SK-N-MC (cell line): ENCODE measurements at regions not wholly inside any gene's neighbourhood (a gene's known extent, or its start where the extent isn't known, plus 50 kb on each side); places are given as distances from the start of the nearest gene placed in this dataset.
"Not testable (repeated sequence)": the region's sequence is repeated elsewhere in the genome, so short reads cannot be mapped to it uniquely, and the experiment has no call there.

Source experiments
- DNase-seq: peaks from one replicate; pipeline ENCODE4 v3.0.0-alpha.2; 2011; ENCODE audit warnings: low read depth, low spot score
- H3K27ac ChIP-seq: fragments of 200-600 bp; sonication (generic); 2 replicates; pipeline ENCODE4 v1.5.1; 2016; ENCODE audit warnings: mixed run types
- H3K36me3 ChIP-seq: fragments of 200-600 bp; sonication (generic); 2 replicates; pipeline ENCODE4 v1.6.1; 2017; ENCODE audit warnings: antibody characterized with exemption, low read length, mixed read lengths; ENCODE audit not compliant: insufficient read depth
- H3K4me3 ChIP-seq: fragments of 200-600 bp; sonication (generic); 2 replicates; pipeline ENCODE4 v1.5.1; 2016
- H3K9ac ChIP-seq: fragments of 200-600 bp; sonication (generic); 2 replicates; pipeline ENCODE4 v1.8.0; 2017; ENCODE audit warnings: mixed run types, mixed read lengths; ENCODE audit not compliant: insufficient read length
- H3K9me3 ChIP-seq: fragments of 200-600 bp; sonication (generic); 2 replicates; pipeline ENCODE4 v1.6.1; 2017; ENCODE audit warnings: low read depth, mild to moderate bottlenecking, antibody characterized with exemption, low read length, moderate library complexity, mixed read lengths
- POLR2AphosphoS5 ChIP-seq: IDR thresholded peaks from 2 replicates; pipeline ENCODE4 v1.6.1; 2012; ENCODE audit warnings: mild to moderate bottlenecking, low read depth, low read length, borderline replicate concordance

GRCh38 chr1:120357046-120357445 is 57.8 kb upstream of the NBPF8 start:
- not testable (repeated sequence) for H3K9ac ChIP-seq, DNase-seq, H3K4me3 ChIP-seq, H3K36me3 ChIP-seq, H3K9me3 ChIP-seq, H3K27ac ChIP-seq

- H3K9me3 ChIP-seq, H3K4me3 ChIP-seq, DNase-seq, H3K36me3 ChIP-seq, H3K9ac ChIP-seq, H3K27ac ChIP-seq: not testable (repeated sequence)
These were observed 58.7 kb upstream of the NBPF8 start for GRCh38 chr1:120356170-120356569.

GRCh38 chr1:120354618-120355184 is 60.1 kb upstream of the NBPF8 start:
- H3K4me3 ChIP-seq, H3K9ac ChIP-seq, H3K9me3 ChIP-seq, H3K36me3 ChIP-seq, H3K27ac ChIP-seq: not testable (repeated sequence)
- TF ChIP-seq POLR2AphosphoS5: peak; percentile 69
- peak; percentile 10 for DNase-seq

GRCh38 chr1:120342231-120343073 is 72.4 kb upstream of the NBPF8 start:
- H3K27ac ChIP-seq, H3K9me3 ChIP-seq, H3K9ac ChIP-seq, DNase-seq, H3K36me3 ChIP-seq: not testable (repeated sequence)
- peak overlapping the region; percentile 74; the same call in 1 of the 2 replicates for H3K4me3 ChIP-seq

- not testable (repeated sequence) for H3K9ac ChIP-seq, H3K27ac ChIP-seq, DNase-seq, H3K9me3 ChIP-seq, H3K36me3 ChIP-seq
- H3K4me3 ChIP-seq: peak overlapping the region; percentile 74
These were observed 73.1 kb upstream of the NBPF8 start for GRCh38 chr1:120341756-120342155.

GRCh38 chr1:120340838-120341751 is 73.7 kb upstream of the NBPF8 start:
- not testable (repeated sequence) for H3K9ac ChIP-seq, DNase-seq, H3K36me3 ChIP-seq, H3K9me3 ChIP-seq, H3K27ac ChIP-seq
- peak overlapping the region; percentile 74 for H3K4me3 ChIP-seq

GRCh38 chr1:120315738-120316137 is 99.1 kb upstream of the NBPF8 start:
- H3K4me3 ChIP-seq, H3K36me3 ChIP-seq, DNase-seq, H3K27ac ChIP-seq, H3K9ac ChIP-seq, H3K9me3 ChIP-seq: not testable (repeated sequence)

- not testable (repeated sequence) for H3K9me3 ChIP-seq, DNase-seq, H3K9ac ChIP-seq, H3K27ac ChIP-seq, H3K4me3 ChIP-seq, H3K36me3 ChIP-seq
These were observed 102.9 kb upstream of the NBPF8 start for GRCh38 chr1:120311930-120312329.

GRCh38 chr1:120308940-120309578 is 105.8 kb upstream of the NBPF8 start:
- not testable (repeated sequence) for H3K9ac ChIP-seq, H3K9me3 ChIP-seq, DNase-seq, H3K27ac ChIP-seq, H3K4me3 ChIP-seq, H3K36me3 ChIP-seq

- H3K36me3 ChIP-seq, H3K27ac ChIP-seq, H3K4me3 ChIP-seq, H3K9ac ChIP-seq, DNase-seq, H3K9me3 ChIP-seq: not testable (repeated sequence)
These were observed 109.8 kb upstream of the NBPF8 start for GRCh38 chr1:120305046-120305445.

GRCh38 chr1:120304341-120304740 is 110.5 kb upstream of the NBPF8 start:
- not testable (repeated sequence) for H3K9ac ChIP-seq, H3K36me3 ChIP-seq, H3K27ac ChIP-seq, H3K9me3 ChIP-seq, H3K4me3 ChIP-seq, DNase-seq

- DNase-seq, H3K9me3 ChIP-seq, H3K36me3 ChIP-seq, H3K4me3 ChIP-seq, H3K27ac ChIP-seq, H3K9ac ChIP-seq: not testable (repeated sequence)
These were observed 115.3 kb upstream of the NBPF8 start for GRCh38 chr1:120299433-120300057.

- H3K4me3 ChIP-seq, H3K9me3 ChIP-seq, DNase-seq, H3K36me3 ChIP-seq, H3K9ac ChIP-seq, H3K27ac ChIP-seq: not testable (repeated sequence)
These were observed 116.3 kb upstream of the NBPF8 start for GRCh38 chr1:120298487-120298886.
